Breast epithelium (tissue), 3 donors: ENCODE measurements at regions not wholly inside any gene's neighbourhood (a gene's known extent, or its start where the extent isn't known, plus 50 kb on each side); places are given as distances from the start of the nearest gene placed in this dataset.

Source experiments
- CTCF ChIP-seq, 3 donors: fragments of 450-650 bp; IDR thresholded peaks; one replicate each; pipeline ENCODE4 v1.5.1; 2016 to 2017; ENCODE audit warnings: antibody characterized with exemption in 3 of 3, mild to moderate bottlenecking in 3 of 3, moderate library complexity in 3 of 3
- POLR2A ChIP-seq: fragments of 450-650 bp; IDR thresholded peaks from one replicate; pipeline ENCODE4 v1.6.1; 2016; ENCODE audit warnings: antibody characterized with exemption, mild to moderate bottlenecking, moderate library complexity

GRCh38 chr12:124224535-124225110, 70.3 kb upstream of the RFLNA start:
- TF ChIP-seq CTCF (IDR thresholded peaks at IDR 0.05) (no peak), POLR2A (no peak)
